HEK293 (cell line): ENCODE measurements at regions not wholly inside any gene's neighbourhood (a gene's known extent, or its start where the extent isn't known, plus 50 kb on each side); places are given as distances from the start of the nearest gene placed in this dataset.

ENCODE experiments used
- SP2 ChIP-seq: fragments of 450-650 bp; formaldehyde crosslinking; IDR thresholded peaks from 2 replicates; pipeline ENCODE4 v1.5.1; 2016; ENCODE audit warnings: missing biosample characterization, missing genetic modification characterization
- TF ChIP-seq, protein P1 (sequence below): fragments of 450-650 bp; formaldehyde crosslinking; optimal IDR thresholded peaks from 2 replicates; pipeline ENCODE3; 2016; ENCODE audit warnings: missing biosample characterization, mild to moderate bottlenecking, missing genetic modification characterization

DNA sequence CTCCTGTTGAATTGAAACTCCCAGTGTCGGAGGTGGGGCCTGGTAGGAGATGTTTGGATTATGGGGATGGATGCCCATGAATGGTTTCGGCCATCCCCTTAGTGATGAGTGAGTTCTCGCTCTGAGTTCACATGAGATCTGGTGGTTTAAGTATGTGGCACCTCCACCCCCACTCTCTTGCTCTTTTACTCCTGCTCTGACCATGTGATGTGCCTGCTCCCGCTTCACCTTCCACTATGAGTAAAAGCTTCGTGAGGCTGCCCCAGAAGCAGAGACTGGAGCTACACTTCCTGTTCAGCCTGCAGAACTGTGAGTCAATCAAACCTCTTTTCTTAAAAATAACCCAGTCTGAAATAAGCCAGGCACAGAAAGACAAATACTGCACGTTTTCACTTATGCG lies 512.4 kb downstream of the HS3ST4 start:
- TF ChIP-seq SP2 (tag by site-specific recombination), result no peak
- TF ChIP-seq, protein P1, sequence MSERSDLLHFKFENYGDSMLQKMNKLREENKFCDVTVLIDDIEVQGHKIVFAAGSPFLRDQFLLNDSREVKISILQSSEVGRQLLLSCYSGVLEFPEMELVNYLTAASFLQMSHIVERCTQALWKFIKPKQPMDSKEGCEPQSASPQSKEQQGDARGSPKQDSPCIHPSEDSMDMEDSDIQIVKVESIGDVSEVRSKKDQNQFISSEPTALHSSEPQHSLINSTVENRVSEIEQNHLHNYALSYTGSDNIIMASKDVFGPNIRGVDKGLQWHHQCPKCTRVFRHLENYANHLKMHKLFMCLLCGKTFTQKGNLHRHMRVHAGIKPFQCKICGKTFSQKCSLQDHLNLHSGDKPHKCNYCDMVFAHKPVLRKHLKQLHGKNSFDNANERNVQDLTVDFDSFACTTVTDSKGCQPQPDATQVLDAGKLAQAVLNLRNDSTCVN (tag by site-specific recombination), result no peak
